ENCODE measurements at regions not wholly inside any gene's neighbourhood (a gene's known extent, or its start where the extent isn't known, plus 50 kb on each side); places are given as distances from the start of the nearest gene placed in this dataset.
"Not testable (repeated sequence)": the region's sequence is repeated elsewhere in the genome, so short reads cannot be mapped to it uniquely, and the experiment has no call there.

DNA sequence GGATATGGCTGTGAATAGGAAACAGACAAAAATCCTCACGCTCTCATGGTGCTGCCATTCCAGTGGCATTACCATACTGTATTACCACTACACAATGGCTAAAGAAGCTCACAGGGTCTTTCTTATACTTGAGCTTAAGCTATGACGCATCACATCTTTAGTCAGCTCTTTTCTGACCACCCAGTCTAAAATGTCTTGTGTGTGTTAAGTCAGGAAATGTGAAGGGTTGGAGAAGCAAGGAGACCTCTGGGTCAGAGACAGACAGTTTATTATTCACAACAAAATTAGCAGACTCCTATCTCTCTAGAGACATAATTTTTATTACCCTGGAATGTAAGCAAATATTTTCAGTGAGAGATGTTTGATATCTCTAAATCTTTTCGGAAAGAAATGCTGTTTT lies 1583.2 kb upstream of the WWC1 start:
- in situ Hi-C loops (cut with MboI; ENCODE audit: low sequenced_read_pairs): no loop called here

DNA sequence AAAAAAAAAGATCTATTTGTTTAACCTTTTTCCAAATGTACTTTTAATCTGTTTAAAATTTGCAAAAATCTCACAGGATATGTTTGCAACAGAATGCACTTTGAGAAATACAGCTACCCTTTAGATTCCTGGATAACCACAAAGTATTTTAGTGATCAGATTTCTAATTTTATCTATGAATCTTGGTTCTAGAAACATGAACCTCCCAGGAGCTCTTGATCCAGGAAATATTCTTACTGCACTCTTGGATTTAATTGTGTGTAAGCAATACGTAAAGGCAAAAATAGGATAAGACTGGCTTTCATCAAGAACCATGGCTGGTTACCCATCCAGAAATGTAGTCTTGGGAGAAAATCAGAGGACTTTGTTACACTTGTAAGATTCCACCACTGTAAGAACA lies 1581.8 kb upstream of the WWC1 start:
- in situ Hi-C loops (cut with MboI; ENCODE audit: low sequenced_read_pairs): no loop called here

DNA sequence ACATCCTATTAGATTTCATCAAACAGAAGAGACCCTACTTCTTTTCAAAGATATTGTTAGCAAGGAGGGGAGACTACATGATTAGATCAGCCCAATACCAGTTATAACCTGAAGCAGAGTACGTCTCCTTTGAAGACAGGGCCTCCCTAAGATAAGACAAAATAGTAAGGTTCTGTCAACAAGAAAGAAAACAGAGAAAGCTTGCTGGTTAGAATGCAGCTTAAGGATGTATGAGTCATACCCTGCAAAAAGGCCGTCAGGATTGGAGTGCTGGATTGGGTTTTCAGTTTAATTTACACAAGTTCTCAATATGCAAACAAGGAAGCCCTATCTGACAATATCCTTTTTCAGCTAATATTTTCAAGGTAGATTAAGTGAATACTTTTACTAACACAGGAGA lies 1581.2 kb upstream of the WWC1 start:
- in situ Hi-C loops (cut with MboI; ENCODE audit: low sequenced_read_pairs): no loop called here

DNA sequence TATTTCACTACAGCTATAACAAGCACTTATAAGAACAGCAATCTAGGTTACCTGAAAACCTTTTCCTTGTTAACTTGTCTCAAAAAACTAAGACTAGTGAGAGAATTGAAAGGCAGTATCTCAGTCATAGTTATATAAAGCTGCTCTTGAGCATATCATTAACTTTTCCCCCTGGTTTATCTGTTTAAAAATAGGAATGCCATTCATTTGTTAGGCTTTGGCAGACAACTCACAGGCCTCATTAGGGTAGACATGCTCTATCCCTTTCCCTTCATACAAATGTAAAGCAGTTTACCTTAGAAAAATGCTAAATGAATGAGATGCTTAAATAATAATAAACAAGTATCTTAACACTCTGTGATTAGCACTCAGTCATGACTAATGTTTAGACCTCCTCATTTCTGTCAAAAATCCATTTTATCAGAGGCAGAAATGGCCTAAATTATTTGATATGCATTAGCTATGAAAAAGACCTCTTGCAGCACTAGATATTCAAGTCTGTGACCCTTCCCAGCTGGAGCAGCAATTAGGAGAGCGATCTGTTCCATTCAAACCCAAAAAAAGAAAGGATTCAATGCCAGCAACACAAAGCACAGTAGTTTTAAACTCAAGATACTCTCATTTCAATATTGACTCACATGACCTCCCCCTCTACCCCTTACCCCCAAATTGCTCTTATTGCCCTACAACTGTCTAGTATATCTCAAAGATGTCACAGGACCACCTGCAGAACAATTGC lies 1578.8 kb upstream of the WWC1 start:
- in situ Hi-C loops (cut with MboI; ENCODE audit: low sequenced_read_pairs): no loop called here

DNA sequence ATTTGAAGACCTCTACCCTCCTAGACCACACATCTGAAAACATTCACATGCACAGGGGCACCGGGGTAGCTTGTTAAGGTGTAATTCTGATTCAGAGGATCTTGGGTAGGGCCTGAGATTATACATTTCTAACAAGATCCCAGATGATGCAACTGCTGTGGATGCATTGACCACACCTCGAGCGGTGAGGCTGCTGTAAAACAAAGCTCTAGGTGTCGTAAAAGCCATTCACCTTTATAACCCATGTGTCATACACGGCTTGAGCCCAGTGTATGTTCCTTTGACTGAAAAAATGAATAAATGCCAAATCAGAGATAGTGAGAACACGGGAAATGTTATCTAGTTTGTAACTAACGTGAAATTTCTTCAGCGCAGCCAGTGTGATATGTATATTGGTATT lies 1578.2 kb upstream of the WWC1 start:
- in situ Hi-C loops (cut with MboI; ENCODE audit: low sequenced_read_pairs): no loop called here

DNA sequence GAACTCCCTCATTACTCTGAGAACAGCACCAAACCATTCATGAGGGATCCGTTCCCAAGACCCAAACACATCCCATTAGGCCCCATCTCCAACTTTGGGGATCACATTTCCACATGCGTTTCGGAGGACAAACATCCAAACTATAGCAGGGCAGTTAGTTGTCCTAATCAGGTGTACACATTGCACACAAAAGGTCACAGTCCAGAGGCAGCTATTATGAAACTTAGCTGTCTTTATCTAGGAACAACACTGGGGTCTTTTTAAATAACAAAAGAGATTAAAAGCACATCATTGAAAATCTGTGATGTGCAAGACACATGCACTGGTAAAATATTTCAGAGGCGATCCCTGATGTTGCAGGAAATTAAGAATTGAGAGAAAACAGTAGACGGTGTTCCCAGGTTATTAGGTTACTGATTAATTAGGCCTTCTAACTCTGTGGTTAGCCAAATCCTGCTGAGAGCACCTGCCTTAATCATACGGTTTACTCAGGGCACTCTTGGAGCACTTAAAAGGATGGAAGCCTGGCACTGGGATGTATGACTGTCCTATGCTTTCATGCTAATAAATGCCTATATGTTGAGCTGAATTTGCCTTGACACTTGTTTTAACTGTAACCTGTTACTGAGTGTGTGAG lies 1574.5 kb upstream of the WWC1 start:
- in situ Hi-C loops (cut with MboI; ENCODE audit: low sequenced_read_pairs): no loop called here

DNA sequence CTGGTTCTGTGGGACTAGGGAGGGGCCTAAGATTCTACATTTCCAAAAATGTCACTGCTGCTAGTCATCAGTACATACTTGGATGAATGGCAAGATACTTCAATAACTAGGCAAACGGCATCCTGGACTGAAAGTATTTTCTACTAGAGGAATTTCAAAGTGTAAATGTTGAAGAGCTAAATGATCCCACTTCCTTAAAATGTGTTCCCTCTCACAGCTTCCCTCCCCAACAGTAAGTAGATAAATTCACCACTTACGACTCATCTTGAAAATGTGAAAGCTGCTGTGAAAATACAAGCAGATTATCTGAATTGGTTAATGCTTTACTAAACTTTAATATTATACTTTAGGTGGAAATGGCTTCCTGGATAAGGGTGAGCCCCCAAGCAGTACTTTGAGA lies 1571.5 kb upstream of the WWC1 start:
- in situ Hi-C loops (cut with MboI; ENCODE audit: low sequenced_read_pairs): no loop called here

DNA sequence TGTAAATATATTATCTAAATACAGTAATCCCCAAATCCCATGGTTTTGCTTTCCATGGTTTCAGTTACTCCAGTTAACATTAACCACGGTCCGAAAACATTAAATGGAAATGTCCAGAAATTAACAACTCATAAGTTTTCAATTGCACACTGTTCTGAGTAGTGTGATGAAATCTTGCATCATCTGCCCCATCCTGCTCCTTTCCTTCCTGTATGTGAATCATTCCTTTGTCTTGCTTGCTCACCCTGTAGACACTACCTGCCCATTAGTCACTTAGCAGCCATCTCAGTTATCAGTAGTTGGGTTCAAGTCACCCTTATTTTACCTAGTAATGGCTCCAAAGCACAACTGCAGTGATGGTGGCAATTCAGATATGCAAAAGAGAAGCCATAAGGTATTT lies 1568.5 kb upstream of the WWC1 start:
- in situ Hi-C loops (cut with MboI; ENCODE audit: low sequenced_read_pairs): no loop called here

DNA sequence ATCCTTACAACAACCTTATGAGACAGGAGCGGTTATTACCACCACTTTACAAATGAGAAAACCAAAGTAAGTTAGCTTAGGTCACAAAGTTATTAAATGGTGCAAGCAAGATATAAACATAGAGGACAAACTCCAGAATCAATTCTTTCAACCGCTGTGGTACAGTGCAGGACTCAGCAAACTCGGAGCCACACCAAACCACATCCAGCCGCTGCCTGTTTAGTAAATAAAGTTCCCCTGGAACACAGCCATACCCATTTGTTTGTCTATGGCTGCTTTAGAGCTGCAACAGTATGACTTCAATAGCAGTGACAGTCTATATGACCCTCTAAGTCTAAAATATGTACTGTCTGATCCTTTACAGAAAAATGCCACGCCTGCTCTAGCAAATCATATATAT lies 1567.2 kb upstream of the WWC1 start:
- in situ Hi-C loops (cut with MboI; ENCODE audit: low sequenced_read_pairs): no loop called here

DNA sequence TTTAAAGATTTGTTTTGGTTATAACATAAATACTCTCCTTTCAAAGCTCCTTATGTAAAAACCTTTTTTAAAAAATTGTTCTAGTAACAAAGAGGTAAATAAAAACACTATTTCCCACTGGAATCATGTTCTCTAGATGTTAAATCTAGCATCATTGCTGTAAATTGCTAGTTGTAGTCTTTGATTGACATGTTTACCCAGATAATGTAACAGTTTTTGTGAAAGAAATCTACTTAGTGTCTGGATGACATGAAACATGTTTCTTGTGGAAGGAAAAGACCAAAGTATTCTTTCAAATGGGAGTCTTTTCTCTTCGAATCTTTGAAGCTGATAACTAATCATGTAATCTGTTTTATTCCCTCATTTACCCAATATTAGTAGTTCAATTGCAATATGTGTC lies 1565.9 kb upstream of the WWC1 start:
- in situ Hi-C loops (cut with MboI; ENCODE audit: low sequenced_read_pairs): no loop called here

DNA sequence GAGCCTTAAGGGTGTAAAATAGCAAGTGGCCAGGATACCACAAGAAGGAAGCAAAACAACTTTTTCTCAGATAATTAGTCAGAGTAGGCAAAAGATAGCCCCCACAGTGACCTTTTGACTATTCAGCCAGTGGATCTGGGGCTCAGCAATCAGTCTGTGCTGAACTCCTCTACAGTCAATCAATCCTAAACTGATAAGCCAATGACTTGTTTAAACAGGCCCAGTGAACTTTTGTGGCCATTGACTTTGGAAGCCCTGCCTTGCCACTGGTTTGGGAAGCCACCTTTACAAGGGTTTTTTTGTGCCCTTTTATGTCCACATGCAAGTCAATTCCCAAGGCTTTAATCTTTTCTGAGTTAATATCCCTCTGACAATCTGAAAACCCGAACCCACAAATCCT lies 1565.0 kb upstream of the WWC1 start:
- in situ Hi-C loops (cut with MboI; ENCODE audit: low sequenced_read_pairs): no loop called here

DNA sequence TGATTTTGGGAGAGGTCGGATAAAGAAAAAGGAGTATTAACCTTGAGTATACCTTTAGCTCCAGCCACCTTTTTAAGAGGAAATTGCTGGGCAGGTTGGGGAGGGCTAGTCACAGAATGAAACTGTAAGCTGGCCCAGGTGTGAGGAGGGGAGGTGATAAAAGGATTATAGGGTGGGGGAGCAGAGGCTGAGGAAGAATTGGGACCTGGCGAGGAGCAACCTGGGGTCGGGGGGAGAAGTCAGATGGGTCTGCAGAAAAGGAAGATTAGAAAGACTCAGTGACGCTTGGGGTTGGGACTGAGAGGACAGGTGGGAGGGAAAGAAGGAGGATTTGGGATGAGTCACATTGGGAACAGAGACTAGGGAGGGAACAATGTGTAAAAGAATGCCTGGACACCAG lies 1548.5 kb upstream of the WWC1 start:
- in situ Hi-C loops (cut with MboI; ENCODE audit: low sequenced_read_pairs): not testable (repeated sequence)

DNA sequence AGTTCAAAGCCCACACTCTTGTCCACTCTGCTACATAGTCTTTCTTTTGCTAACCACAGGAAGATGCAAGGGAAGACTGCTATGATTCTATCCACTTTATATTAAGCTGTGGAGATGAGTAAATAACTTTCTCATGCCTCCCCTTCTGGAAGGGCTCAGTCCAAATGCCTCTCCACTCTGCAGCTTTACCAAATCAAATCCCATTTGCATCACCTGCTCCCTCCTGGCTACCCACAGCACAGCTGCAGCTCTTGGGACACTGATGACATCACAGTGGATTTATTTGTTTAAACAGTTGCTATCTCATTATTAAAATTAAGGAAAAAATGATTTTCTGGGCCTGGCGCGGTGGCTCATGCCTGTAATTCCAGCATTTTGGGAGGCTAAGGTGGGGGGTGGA lies 1544.9 kb upstream of the WWC1 start:
- in situ Hi-C loops (cut with MboI; ENCODE audit: low sequenced_read_pairs): no loop called here

DNA sequence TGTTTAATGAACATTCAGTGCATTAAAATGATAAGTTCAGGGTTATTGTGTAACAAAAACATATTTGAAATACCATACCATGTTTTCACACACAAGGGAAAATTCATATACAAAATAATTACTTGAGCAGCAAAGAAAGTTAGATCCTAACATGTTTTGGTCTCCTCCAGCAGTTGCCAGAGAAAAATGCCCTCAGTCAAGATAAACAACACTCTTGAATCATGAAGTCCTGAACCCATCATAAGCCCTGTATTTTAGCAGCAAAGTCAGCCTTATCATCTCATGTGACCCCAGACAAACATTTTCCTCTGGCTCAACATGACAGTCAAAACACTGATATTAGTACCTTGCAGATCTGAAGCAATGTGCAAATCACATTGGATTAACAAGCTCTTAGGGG lies 1541.1 kb upstream of the WWC1 start:
- in situ Hi-C loops (cut with MboI; ENCODE audit: low sequenced_read_pairs): no loop called here

DNA sequence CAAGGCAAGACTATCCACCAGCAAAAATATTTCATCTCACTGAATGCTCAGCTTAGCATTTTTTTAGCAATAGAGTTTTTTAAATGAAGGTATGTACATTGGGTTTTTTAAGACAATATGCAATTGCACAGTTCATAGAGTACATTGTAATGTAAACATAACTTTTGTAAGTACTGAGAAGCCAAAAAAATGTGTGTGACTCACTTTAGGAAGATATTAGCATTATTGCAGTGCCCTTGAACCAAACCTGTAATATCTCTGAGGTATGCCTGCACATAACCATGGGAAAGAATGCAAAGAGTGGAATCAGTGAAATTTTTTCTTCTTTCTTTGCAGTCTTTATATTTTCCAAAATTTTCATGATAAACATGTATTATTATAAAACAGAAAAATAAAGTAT lies 1533.3 kb upstream of the WWC1 start:
- in situ Hi-C loops (cut with MboI; ENCODE audit: low sequenced_read_pairs): no loop called here

DNA sequence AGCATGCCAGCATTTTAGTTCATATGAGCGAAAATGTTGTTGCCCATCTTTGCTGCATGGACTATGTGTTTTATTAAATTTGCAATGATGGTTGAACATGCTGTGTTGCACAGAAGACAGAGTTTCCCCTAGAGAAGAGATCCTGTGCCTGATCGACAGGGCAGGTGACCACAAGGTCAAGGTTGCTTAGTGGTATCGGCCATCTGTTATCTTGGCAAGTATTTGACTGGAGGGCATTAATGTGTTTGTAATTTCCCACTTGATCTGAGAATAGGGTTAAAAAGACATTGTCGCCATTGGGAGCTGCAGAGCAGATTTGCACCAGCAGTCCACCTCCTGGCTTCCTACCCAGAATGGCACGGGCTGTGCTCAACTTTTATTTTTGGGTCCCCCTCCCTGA lies 1523.6 kb upstream of the WWC1 start:
- in situ Hi-C loops (cut with MboI; ENCODE audit: low sequenced_read_pairs): no loop called here

DNA sequence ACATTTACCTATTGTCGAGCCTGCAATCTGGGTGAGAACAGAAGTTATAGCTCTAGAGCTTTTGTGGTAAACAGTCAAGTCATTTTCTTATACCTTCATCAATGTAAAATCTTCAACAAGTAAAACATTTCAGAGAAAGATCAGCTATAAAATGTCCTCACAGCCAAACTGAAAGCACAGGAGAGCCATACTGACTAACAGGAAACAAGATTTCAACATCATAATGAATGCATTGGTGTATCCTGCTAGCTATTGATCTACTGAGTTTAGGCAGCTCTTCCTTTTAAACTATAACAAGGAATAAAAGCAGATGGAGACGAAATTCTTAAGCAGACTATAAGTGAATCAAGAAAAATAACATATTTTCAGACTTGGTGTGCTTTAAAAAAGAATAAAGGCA lies 1522.9 kb upstream of the WWC1 start:
- in situ Hi-C loops (cut with MboI; ENCODE audit: low sequenced_read_pairs): no loop called here

DNA sequence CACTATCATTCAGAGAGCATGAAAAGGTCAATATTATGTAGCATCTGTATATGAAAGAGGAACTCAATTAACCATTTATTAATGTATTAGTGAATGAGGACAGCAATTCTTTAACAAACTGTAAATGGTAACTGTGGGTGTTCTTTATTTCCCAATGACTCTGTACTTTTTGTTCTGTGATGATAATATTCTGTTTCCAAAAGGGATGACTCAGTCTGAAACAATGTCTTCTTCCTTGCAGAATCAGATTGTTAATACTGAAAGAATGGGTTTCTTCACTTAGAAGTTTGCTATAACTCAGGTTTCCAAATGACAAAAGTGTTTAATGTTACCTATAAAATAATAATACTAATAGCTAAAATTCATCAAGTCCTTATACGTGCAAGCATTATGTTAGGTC lies 1518.7 kb upstream of the WWC1 start:
- in situ Hi-C loops (cut with MboI; ENCODE audit: low sequenced_read_pairs): no loop called here

DNA sequence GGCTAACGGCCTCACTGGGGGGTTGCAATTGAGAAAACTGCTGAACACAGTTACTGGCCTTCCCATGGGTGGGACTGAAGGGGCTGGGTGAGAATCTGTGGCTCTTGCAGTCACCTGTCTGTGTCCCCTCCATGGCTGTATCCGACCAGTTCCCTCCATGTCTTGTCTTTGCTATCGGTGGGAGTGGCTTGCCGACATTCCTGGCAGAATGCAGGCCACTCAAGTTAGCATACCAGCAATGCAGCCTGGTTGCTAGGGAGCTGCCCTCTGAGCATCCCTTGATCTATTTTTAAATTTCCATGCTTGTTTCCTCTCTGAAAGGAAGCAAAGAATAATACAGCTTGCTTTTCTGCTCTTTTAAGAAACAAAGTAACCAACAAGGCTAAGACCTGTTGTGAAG lies 1509.7 kb upstream of the WWC1 start:
- in situ Hi-C loops (cut with MboI; ENCODE audit: low sequenced_read_pairs): no loop called here

DNA sequence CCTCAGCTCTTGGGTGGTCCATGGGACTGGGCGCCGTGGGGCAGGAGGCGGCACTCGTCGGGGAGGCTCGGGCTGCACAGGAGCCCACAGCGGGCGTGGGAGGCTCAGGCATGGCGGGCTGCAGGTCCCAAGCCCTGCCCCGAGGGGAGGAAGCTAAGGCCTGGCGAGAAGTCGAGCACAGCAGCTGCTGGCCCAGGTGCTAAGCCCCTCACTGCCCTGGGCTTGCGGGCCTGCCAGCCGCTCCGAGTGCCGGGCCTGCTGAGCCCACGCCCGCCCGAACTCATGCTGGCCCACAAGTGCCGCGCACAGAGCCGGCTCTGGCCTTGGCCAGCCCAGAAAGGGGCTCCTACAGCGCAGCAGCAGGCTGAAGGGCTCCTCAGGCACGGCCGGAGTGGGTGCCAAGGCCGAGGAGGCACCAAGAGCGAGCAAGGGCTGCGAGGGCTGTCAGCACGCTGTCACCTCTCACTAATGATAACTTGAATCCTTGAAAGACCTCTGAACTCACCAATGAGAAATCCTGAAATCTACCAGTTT lies 1506.8 kb upstream of the WWC1 start:
- in situ Hi-C loops (cut with MboI; ENCODE audit: low sequenced_read_pairs): no loop called here

DNA sequence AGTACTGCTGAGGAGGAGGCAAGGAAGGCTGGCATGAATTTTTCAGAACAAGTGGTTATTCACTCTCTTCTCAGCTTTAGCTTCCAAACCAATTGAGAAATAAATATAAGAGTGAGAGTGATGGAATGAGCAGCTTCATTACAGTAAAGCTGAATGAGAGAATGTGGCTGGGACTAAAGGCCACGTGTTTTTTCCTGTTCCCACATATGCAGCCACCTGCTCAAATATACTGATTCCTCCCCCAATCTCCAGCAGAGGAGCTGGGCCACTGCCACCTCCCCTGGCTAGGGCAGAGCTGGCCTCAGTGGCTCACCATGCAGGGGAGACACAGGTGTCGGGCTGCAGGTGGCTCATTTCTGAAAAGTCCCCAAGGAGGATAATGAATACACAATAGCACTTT lies 1505.3 kb upstream of the WWC1 start:
- in situ Hi-C loops (cut with MboI; ENCODE audit: low sequenced_read_pairs): no loop called here

DNA sequence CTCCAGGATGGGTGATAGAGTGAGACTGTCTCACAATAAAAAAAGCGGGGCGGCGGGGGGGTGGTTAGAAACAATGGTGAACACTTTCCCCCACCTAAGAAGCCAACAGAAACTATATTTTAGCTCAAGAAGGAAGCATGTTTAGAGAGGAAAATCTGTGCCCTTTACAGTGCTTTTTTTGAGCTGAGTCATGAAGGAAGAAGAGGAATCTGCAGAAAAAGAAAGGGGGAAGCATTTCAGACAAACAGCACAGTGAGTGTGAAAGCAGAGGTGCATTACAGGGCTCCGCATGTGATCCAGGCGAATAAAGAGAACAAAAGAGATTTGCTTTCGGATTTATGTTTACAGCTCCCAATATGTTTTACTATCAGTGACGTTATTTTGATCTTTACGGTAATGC lies 1504.6 kb upstream of the WWC1 start:
- in situ Hi-C loops (cut with MboI; ENCODE audit: low sequenced_read_pairs): no loop called here

DNA sequence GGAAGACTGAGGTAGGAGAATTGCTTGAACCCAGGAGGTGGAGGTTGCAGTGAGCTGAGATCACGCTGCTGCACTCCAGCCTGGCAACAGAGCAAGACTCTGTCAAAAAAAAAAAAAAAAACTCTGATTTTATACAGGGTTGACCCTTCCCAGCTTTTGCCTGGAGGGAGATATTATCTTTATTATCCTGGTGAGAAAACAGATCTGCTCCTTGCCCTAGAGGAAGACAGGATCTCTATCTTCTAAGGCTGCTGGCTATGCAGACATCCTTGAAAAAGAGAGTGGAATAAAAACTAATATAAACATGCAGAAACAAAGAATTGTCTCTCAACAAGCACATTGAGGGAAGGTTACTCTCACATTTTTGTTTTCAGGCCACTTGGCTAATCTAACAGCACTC lies 1503.4 kb upstream of the WWC1 start:
- in situ Hi-C loops (cut with MboI; ENCODE audit: low sequenced_read_pairs): no loop called here
